Activated CD8-positive, alpha-beta T cell treated with anti-CD3 and anti-CD28 coated beads for 36 hours (primary cell): ENCODE measurements at regions not wholly inside any gene's neighbourhood (a gene's known extent, or its start where the extent isn't known, plus 50 kb on each side); places are given as distances from the start of the nearest gene placed in this dataset.
"Not testable (repeated sequence)": the region's sequence is repeated elsewhere in the genome, so short reads cannot be mapped to it uniquely, and the experiment has no call there.

Source experiments
- ATAC-seq: fragments of 200-7000 bp; cut with Tn5 transposase; one replicate; pipeline ENCODE4 v1.10.0; 2021; ENCODE audit warnings: mild to moderate bottlenecking, moderate library complexity
- CTCF ChIA-PET: fragments of 350-600 bp; sonication (Branson Sonifier 250); formaldehyde crosslinking; loops from one replicate; lab custom pipeline; 2021; ENCODE audit warnings: antibody characterized with exemption; lab: Charles Lee
- POLR2A ChIA-PET: fragments of 350-600 bp; sonication (Branson Sonifier 250); formaldehyde crosslinking; loops from one replicate; lab custom pipeline; 2021; ENCODE audit warnings: antibody characterized with exemption; lab: Charles Lee
- DNase-seq: peaks from one replicate; pipeline ENCODE4 v3.0.0-alpha.2; 2020
- H3K27ac Mint-ChIP-seq: one replicate; pipeline ENCODE4 v1.8.0; 2021; ENCODE audit warnings: mild to moderate bottlenecking, mixed read lengths
- H3K27me3 Mint-ChIP-seq: one replicate; pipeline ENCODE4 v1.8.0; 2021; ENCODE audit warnings: mixed read lengths
- H3K36me3 Mint-ChIP-seq: one replicate; pipeline ENCODE4 v1.8.0; 2021; ENCODE audit warnings: low read depth, mixed read lengths
- H3K4me1 Mint-ChIP-seq: one replicate; pipeline ENCODE4 v1.8.0; 2021; ENCODE audit warnings: low read depth, mixed read lengths
- H3K4me3 Mint-ChIP-seq: one replicate; pipeline ENCODE4 v1.8.0; 2021; ENCODE audit warnings: mild to moderate bottlenecking, moderate library complexity, mixed read lengths
- H3K9me3 Mint-ChIP-seq: one replicate; pipeline ENCODE4 v1.8.0; 2021; ENCODE audit warnings: mixed read lengths
- CTCF ChIP-seq: fragments of 200-600 bp; IDR thresholded peaks from one replicate; pipeline ENCODE4 v1.8.0; 2022; ENCODE audit warnings: antibody characterized with exemption, mild to moderate bottlenecking
- intact Hi-C: fragments of 100-400 bp; cut with micrococcal nuclease; formaldehyde crosslinking; loops from one replicate; pipeline ENCODE4 v1.10.0; 2022

GRCh38 chr6:43883847-43884651 is 114.0 kb downstream of the VEGFA start:
- H3K4me1 Mint-ChIP-seq: no peaks in the 10 kb centered on the region
- no peak overlapping the region for H3K27ac Mint-ChIP-seq
- no peak for DNase-seq
- ATAC-seq: no peak
- no peak for TF ChIP-seq CTCF
- CTCF ChIA-PET: no interaction called here
- intact Hi-C loops: no loop called here
- no peaks in the 10 kb centered on the region for H3K27me3 Mint-ChIP-seq
- no peak overlapping the region for H3K4me3 Mint-ChIP-seq
- no peaks in the 10 kb centered on the region for H3K9me3 Mint-ChIP-seq
- H3K36me3 Mint-ChIP-seq: no peaks in the 10 kb centered on the region
- POLR2A ChIA-PET: interaction anchor here (1.0 kb wide), 1 partner anchor 14 kb away, joined by 3 read pairs; no protein-coding TSS in a partner anchor

GRCh38 chr6:43882690-43883448 is 112.9 kb downstream of the VEGFA start:
- H3K4me1 Mint-ChIP-seq, H3K4me3 Mint-ChIP-seq, H3K9me3 Mint-ChIP-seq, CTCF ChIA-PET, H3K27me3 Mint-ChIP-seq, ATAC-seq, DNase-seq, H3K27ac Mint-ChIP-seq, H3K36me3 Mint-ChIP-seq, intact Hi-C loops, POLR2A ChIA-PET: not testable (repeated sequence)

- Mint-ChIP-seq H3K4me1 (no peaks in the 10 kb centered on the region), H3K4me3 (no peak overlapping the region), H3K27me3 (no peaks in the 10 kb centered on the region), H3K9me3 (no peaks in the 10 kb centered on the region), H3K36me3 (no peaks in the 10 kb centered on the region), H3K27ac (no peak overlapping the region)
- ChIA-PET POLR2A (no interaction called here), CTCF (interaction anchor here (1.4 kb wide), 1 partner anchor 20 kb away, joined by 3 read pairs; no protein-coding TSS in a partner anchor)
- ATAC-seq (no peak), DNase-seq (no peak)
- no peak for TF ChIP-seq CTCF
- intact Hi-C loops: no loop called here
Observed at GRCh38 chr6:43880236-43881137, 110.5 kb downstream of the VEGFA start.

GRCh38 chr6:43879722-43880121 is 109.7 kb downstream of the VEGFA start:
- intact Hi-C loops: no loop called here
- CTCF ChIA-PET: no interaction called here
- POLR2A ChIA-PET: no interaction called here
- no peak overlapping the region for H3K4me3 Mint-ChIP-seq
- no peak for DNase-seq
- no peaks in the 10 kb centered on the region for H3K4me1 Mint-ChIP-seq
- no peaks in the 10 kb centered on the region for H3K27me3 Mint-ChIP-seq
- no peaks in the 10 kb centered on the region for H3K9me3 Mint-ChIP-seq
- no peak for TF ChIP-seq CTCF
- H3K27ac Mint-ChIP-seq: no peak overlapping the region
- no peak for ATAC-seq
- H3K36me3 Mint-ChIP-seq: no peaks in the 10 kb centered on the region

- Mint-ChIP-seq H3K27ac (no peak overlapping the region), H3K27me3 (no peaks in the 10 kb centered on the region), H3K36me3 (no peaks in the 10 kb centered on the region), H3K4me1 (no peaks in the 10 kb centered on the region), H3K4me3 (no peak overlapping the region), H3K9me3 (no peaks in the 10 kb centered on the region)
- no peak for DNase-seq
- ATAC-seq: no peak
- POLR2A ChIA-PET: no interaction called here
- CTCF ChIA-PET: no interaction called here
- intact Hi-C loops: no loop called here
- TF ChIP-seq CTCF: no peak
Observed at GRCh38 chr6:43878823-43879495, 108.9 kb downstream of the VEGFA start.
